AML-193 (cell line): ENCODE measurements at regions not wholly inside any gene's neighbourhood (a gene's known extent, or its start where the extent isn't known, plus 50 kb on each side); places are given as distances from the start of the nearest gene placed in this dataset.
"Not testable (repeated sequence)": the region's sequence is repeated elsewhere in the genome, so short reads cannot be mapped to it uniquely, and the experiment has no call there.

ENCODE experiments used
- DNase-seq, 2 experiments: peaks; one replicate each; lab custom pipeline; 2025; lab: John Stamatoyannopoulos, UW

DNA sequence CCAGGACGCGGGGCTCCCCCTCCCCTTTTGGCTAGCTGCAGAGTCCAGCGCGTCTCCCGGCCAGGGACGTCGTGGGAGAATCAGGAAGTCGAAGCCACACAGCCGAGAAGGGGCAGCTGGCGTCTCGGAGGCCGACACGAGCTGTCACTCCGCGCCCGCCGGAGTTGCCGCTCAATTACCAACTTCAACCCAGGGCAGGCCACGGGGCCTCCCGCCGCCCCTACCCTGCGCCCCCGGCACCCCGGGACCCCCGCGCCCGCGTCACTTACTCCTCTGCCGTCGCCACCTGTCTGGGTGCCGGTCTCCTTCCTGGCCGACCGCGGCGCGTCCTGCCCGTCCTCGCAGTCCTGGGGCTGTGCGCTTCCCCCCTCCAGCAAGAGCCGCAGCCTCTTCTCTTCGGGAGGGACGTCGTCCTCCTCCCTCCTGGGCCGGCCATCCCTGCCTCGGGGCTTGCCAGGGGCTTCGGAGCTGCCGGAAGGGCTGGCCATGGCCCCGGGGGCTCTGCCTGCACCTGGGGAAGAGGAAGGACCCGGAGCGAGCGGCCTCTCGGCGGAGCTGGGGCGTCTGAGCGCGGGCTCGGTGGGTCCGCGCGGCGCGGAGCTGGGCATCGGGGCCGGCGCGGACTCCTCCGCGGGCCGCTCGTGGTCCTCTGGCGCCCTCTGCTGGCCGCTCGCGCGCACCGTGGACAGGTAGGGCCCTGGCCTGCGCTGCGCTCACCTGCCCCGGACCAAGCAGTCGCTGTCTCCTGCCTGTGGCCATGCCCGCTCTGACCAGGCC, 65.6 kb upstream of the CLEC6A start:
- DNase-seq = not testable (repeated sequence)

DNA sequence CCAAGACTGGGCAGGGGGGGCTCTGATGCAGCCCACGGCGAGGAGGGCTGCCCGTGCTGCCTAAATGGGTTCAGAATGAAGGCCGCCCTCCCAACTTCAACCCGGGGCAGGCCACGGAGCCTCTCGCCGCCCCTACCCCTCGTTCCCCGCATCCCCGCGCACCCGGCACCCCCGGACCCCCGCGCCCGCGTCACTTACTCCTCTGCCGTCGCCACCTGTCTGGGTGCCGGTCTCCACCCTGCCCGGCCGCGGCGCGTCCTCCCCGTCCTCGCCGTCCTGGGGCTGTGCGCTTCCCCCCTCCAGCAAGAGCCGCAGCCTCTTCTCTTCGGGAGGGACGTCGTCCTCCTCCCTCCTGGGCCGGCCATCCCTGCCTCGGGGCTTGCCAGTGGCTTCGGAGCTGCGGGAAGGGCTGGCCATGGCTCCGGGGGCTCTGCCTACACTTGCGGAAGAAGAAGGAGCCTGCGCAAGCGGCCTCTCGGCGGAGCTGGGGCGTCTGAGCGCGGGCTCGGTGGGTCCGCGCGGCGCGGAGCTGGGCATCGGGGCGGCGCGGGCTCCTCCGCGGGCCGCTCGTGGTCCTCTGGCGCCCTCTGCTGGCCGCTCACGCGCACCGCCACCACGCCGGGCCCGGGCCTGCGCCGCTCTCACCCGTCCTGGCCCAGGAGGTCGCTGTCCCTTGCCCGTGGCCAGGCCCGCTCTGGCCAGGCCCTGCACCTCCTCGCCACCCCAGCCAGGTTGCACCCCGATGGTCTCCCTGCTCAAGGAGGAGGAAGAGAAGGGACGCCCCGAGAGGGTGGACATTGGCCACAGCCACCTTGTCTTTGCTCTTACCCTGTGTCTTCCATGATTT, 59.3 kb upstream of the CLEC6A start:
- DNase-seq = peak; percentile 10 to 27

DNA sequence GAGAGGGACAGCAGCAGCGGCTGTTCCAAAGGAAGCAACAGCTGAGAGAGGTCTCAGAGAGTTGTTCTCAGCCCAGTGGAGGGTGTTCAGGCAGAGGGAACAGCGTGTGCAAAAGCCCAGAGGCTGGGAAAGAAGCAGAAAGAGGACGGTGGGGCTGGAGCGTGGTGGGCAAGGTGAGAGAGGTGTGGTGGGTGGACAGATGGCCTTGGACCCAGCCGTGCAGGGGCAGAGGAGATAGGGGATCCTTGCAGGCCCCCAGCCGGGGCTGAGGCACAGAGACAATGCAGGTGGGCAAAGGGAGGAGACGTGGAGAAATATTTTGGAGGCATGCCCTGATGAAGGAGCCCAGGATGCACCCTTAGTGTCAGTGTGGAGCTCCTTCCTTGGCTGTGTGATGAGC, 58.4 kb upstream of the CLEC6A start:
- DNase-seq = not testable (repeated sequence)

DNA sequence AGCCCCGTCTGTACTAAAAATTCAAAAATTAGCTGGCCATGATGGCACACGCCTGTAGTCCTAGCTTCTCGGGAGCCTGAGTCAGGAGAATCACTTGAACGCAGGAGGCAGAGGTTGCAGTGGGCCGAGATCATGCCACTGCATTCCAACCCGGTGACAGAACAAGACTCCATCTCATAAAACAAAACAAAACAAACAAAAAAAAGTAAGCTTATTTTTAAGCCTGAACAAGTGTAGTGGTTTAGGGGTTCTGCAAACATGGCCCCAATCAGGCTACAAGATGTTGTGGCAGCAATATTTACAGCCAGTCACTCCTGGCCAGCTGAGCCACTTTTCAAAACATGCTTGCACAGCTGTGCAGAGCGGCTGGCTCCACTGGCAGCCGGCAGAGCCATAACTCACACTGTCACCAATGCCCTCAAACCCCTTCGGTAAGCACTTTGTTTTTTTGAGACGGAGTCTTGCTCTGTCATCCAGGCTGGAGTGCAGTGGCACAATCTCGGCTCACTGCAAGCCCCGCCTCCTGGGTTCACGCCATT, 56.2 kb upstream of the CLEC6A start:
- DNase-seq = not testable (repeated sequence)

DNA sequence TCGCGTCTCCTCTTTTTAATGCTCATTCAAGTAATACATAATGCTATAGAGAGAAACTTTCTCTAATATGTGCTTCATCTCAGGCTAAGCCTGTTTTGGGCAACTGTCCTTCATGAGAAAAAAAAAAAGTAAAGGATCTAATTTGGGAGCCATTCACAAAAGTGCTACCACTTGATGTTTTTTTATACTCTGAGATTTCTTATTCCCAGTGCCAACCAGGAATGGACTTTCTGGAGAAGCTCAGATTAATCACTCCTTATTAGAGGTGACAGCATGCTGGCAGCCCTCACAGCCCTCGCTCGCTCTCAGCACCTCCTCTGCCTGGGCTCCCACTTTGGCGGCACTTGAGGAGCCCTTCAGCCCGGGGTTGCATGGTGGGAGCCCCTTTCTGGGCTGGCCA, 51.9 kb upstream of the CLEC6A start:
- DNase-seq = not testable (repeated sequence)

GRCh38 chr12:8404341-8404740, 51.4 kb upstream of the CLEC6A start:
- DNase-seq = not testable (repeated sequence)
